OCI-LY1 (cell line): ENCODE measurements at regions not wholly inside any gene's neighbourhood (a gene's known extent, or its start where the extent isn't known, plus 50 kb on each side); places are given as distances from the start of the nearest gene placed in this dataset.

Experiments
- H2AFZ ChIP-seq: fragments of 200-600 bp; sonication (generic), shearing (Covaris generic); 2 replicates; pipeline ENCODE4 v1.6.0; 2014; ENCODE audit warnings: antibody characterized with exemption, mild to moderate bottlenecking, low read length
- H3F3A ChIP-seq: fragments of 200-600 bp; sonication (generic), shearing (Covaris generic); 2 replicates; pipeline ENCODE4 v1.6.0; 2014; ENCODE audit warnings: mild to moderate bottlenecking, antibody characterized with exemption, low read length, moderate library complexity; ENCODE audit not compliant: insufficient read depth
- H3K27ac ChIP-seq: fragments of 200-600 bp; sonication (generic); 2 replicates; pipeline ENCODE4 v1.5.1; 2014; ENCODE audit warnings: low read length, mixed run types, mild to moderate bottlenecking, low read depth; ENCODE audit not compliant: poor library complexity, severe bottlenecking
- H3K27me3 ChIP-seq: fragments of 200-600 bp; sonication (generic); 2 replicates; pipeline ENCODE4 v1.6.0; 2014; ENCODE audit warnings: antibody characterized with exemption, mild to moderate bottlenecking, low read length, moderate library complexity; ENCODE audit not compliant: insufficient read depth
- H3K36me3 ChIP-seq: fragments of 200-600 bp; sonication (generic); 2 replicates; pipeline ENCODE4 v1.6.1; 2014; ENCODE audit warnings: mild to moderate bottlenecking, antibody characterized with exemption, low read length, moderate library complexity, mixed read lengths; ENCODE audit not compliant: insufficient read depth
- H3K4me1 ChIP-seq: fragments of 200-600 bp; sonication (generic); 2 replicates; pipeline ENCODE4 v1.5.1; 2014; ENCODE audit warnings: mild to moderate bottlenecking, low read length, moderate library complexity; ENCODE audit not compliant: insufficient read depth, severe bottlenecking
- H3K4me2 ChIP-seq: fragments of 200-600 bp; sonication (generic), shearing (Covaris generic); 2 replicates; pipeline ENCODE4 v1.6.1; 2014; ENCODE audit warnings: low read length
- H3K4me3 ChIP-seq: fragments of 200-600 bp; sonication (generic); 2 replicates; pipeline ENCODE4 v1.5.1; 2014; ENCODE audit warnings: low read length, low read depth, mild to moderate bottlenecking, mixed read lengths; ENCODE audit not compliant: poor library complexity, severe bottlenecking
- H3K79me2 ChIP-seq: fragments of 200-600 bp; shearing (Covaris generic); 2 replicates; pipeline ENCODE4 v1.6.1; 2016; ENCODE audit warnings: mixed run types, low read length, mixed read lengths; ENCODE audit not compliant: insufficient read depth
- H3K9ac ChIP-seq: fragments of 200-600 bp; sonication (generic), shearing (Covaris generic); 2 replicates; pipeline ENCODE4 v1.6.1; 2014; ENCODE audit warnings: mild to moderate bottlenecking, low read length, mixed read lengths
- H3K9me2 ChIP-seq: fragments of 200-600 bp; sonication (generic), shearing (Covaris generic); 2 replicates; pipeline ENCODE4 v1.6.1; 2014; ENCODE audit warnings: low read depth, mild to moderate bottlenecking, low read length, mixed read lengths
- H3K9me3 ChIP-seq: fragments of 200-600 bp; shearing (Covaris generic); 2 replicates; pipeline ENCODE4 v1.6.1; 2014; ENCODE audit warnings: low read length, mixed read lengths
- H4K20me1 ChIP-seq: fragments of 200-600 bp; sonication (generic), shearing (Covaris generic); 2 replicates; pipeline ENCODE4 v1.6.0; 2016; ENCODE audit warnings: mild to moderate bottlenecking, low read length; ENCODE audit not compliant: insufficient read depth
- EZH2 ChIP-seq: fragments of 200-600 bp; sonication (generic), shearing (Covaris generic); IDR thresholded peaks from 2 replicates; pipeline ENCODE4 v1.8.0; 2017; ENCODE audit warnings: borderline replicate concordance, mixed run types, mild to moderate bottlenecking, antibody characterized with exemption, low read length, moderate library complexity, mixed read lengths
- TF ChIP-seq, protein P1 (sequence below): fragments of 200-600 bp; sonication (generic), shearing (Covaris generic); IDR thresholded peaks from 2 replicates; pipeline ENCODE4 v1.5.1; 2017; ENCODE audit warnings: mild to moderate bottlenecking, antibody characterized with exemption, low read length, moderate library complexity, mixed read lengths

- Histone ChIP-seq H3K36me3 (no peaks in the 10 kb centered on the region), H3K9ac (no peak overlapping the region), H3K79me2 (no peaks in the 10 kb centered on the region), H3F3A (no peaks in the 10 kb centered on the region), H3K9me2 (no peaks in the 10 kb centered on the region), H3K27ac (no peak overlapping the region), H4K20me1 (no peaks in the 10 kb centered on the region), H2AFZ (no peak overlapping the region), H3K4me3 (no peak overlapping the region), H3K4me2 (no peak overlapping the region), H3K27me3 (no peaks in the 10 kb centered on the region), H3K4me1 (no peaks in the 10 kb centered on the region), H3K9me3 (no peaks in the 10 kb centered on the region)
- TF ChIP-seq, protein P1, sequence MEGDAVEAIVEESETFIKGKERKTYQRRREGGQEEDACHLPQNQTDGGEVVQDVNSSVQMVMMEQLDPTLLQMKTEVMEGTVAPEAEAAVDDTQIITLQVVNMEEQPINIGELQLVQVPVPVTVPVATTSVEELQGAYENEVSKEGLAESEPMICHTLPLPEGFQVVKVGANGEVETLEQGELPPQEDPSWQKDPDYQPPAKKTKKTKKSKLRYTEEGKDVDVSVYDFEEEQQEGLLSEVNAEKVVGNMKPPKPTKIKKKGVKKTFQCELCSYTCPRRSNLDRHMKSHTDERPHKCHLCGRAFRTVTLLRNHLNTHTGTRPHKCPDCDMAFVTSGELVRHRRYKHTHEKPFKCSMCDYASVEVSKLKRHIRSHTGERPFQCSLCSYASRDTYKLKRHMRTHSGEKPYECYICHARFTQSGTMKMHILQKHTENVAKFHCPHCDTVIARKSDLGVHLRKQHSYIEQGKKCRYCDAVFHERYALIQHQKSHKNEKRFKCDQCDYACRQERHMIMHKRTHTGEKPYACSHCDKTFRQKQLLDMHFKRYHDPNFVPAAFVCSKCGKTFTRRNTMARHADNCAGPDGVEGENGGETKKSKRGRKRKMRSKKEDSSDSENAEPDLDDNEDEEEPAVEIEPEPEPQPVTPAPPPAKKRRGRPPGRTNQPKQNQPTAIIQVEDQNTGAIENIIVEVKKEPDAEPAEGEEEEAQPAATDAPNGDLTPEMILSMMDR, result no peak
- no peak for TF ChIP-seq EZH2
These were observed 175.2 kb downstream of the TSHZ3 start for GRCh38 chr19:31173991-31174390.

- Histone ChIP-seq H2AFZ (no peak overlapping the region), H3K9me2 (no peaks in the 10 kb centered on the region), H3K4me3 (no peak overlapping the region), H3K79me2 (no peaks in the 10 kb centered on the region), H3K9ac (no peak overlapping the region), H3F3A (no peaks in the 10 kb centered on the region), H3K36me3 (no peaks in the 10 kb centered on the region), H3K27me3 (no peaks in the 10 kb centered on the region), H3K4me1 (no peaks in the 10 kb centered on the region), H3K9me3 (no peaks in the 10 kb centered on the region), H3K4me2 (no peak overlapping the region), H3K27ac (no peak overlapping the region), H4K20me1 (no peaks in the 10 kb centered on the region)
- TF ChIP-seq, protein P1, result no peak
- TF ChIP-seq EZH2, result no peak
These were observed 177.3 kb downstream of the TSHZ3 start for GRCh38 chr19:31171936-31172335.

DNA sequence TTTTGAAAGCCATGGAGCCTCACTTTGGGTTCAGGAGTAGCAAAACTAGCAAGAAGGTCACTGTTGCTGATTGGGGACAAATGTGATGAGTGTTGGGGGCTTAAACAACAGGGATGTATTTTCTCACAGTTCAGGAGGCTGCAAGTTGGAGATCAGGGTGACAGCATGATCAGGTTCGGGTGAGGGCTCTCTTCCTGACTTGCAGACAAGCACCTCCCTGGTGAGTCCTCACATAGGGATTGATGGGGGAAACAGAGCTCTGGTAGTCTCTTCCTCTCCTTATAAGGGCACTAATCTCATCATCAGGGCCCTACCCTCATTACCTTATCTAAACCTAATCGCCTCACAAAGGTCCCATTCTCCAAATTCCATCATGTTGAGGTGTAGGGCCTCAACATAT lies 179.2 kb downstream of the TSHZ3 start:
- no peak overlapping the region for H2AFZ ChIP-seq
- no peaks in the 10 kb centered on the region for H3K4me1 ChIP-seq
- no peaks in the 10 kb centered on the region for H3K9me2 ChIP-seq
- H3K36me3 ChIP-seq, result no peaks in the 10 kb centered on the region
- H3K9me3 ChIP-seq, result no peaks in the 10 kb centered on the region
- no peaks in the 10 kb centered on the region for H3K27me3 ChIP-seq
- H3K9ac ChIP-seq, result no peak overlapping the region
- H3F3A ChIP-seq, result no peaks in the 10 kb centered on the region
- H4K20me1 ChIP-seq, result no peaks in the 10 kb centered on the region
- no peak overlapping the region for H3K4me3 ChIP-seq
- no peak for TF ChIP-seq EZH2
- TF ChIP-seq, protein P1, result no peak
- no peak overlapping the region for H3K27ac ChIP-seq
- H3K4me2 ChIP-seq, result no peak overlapping the region
- H3K79me2 ChIP-seq, result no peaks in the 10 kb centered on the region
